A549 (cell line): ENCODE measurements at regions not wholly inside any gene's neighbourhood (a gene's known extent, or its start where the extent isn't known, plus 50 kb on each side); places are given as distances from the start of the nearest gene placed in this dataset.
"Not testable (repeated sequence)": the region's sequence is repeated elsewhere in the genome, so short reads cannot be mapped to it uniquely, and the experiment has no call there.

Experiments
- ATAC-seq, 2 experiments: fragments of 200-7000 bp in 1 of 2; fragments of >200 bp in 1 of 2; cut with Nextera tagmentation in 1 of 2; cut with Tn5 transposase in 1 of 2; 3 replicates each; pipeline versions ENCODE4 v1.8.0 to v1.9.1; 2018 to 2020; ENCODE audit warnings: mild to moderate bottlenecking in 1 of 2, moderate library complexity in 1 of 2
- CTCF ChIA-PET: fragments of 300-600 bp; sonication (Branson Sonifier 250); formaldehyde crosslinking; extraction: SDS; loops from one replicate; lab custom pipeline; 2021; ENCODE audit warnings: antibody characterized with exemption, inconsistent platforms; lab: Yijun Ruan, JAX
- POLR2A ChIA-PET: fragments of 350-600 bp; formaldehyde crosslinking; extraction: SDS; loops from one replicate; lab custom pipeline; 2021; ENCODE audit warnings: antibody characterized with exemption, inconsistent platforms; lab: Yijun Ruan, JAX
- DNase-seq, 2 experiments: peaks; one replicate each; pipeline versions ENCODE4 v3.0.0 to v3.0.0-alpha.2; 2011 to 2016; ENCODE audit warnings: low read depth in 1 of 2, low spot score in 1 of 2
- FAIRE-seq: peaks from 2 replicates; lab custom pipeline; 2011; peaks lifted over from hg19 to GRCh38; lab: Jason Lieb, UNC
- H3K27ac ChIP-seq, 2 experiments: fragments of >200 bp; sonication (Bioruptor Twin); formaldehyde crosslinking; 3 replicates each; pipeline ENCODE4 v1.5.1; 2016 to 2017
- H3K4me1 ChIP-seq: fragments of >200 bp; sonication (Bioruptor Twin); formaldehyde crosslinking; 3 replicates; pipeline ENCODE4 v1.6.1; 2016
- H3K4me2 ChIP-seq: fragments of >200 bp; sonication (Bioruptor Twin); formaldehyde crosslinking; 3 replicates; pipeline ENCODE4 v1.6.1; 2016
- H3K4me3 ChIP-seq: fragments of >200 bp; sonication (Bioruptor Twin); formaldehyde crosslinking; 3 replicates; pipeline ENCODE4 v1.5.1; 2016
- H3K9me3 ChIP-seq: fragments of >200 bp; sonication (Bioruptor Twin); formaldehyde crosslinking; 3 replicates; pipeline ENCODE4 v1.6.1; 2016
- BCL3 ChIP-seq: fragments of >200 bp; sonication (Bioruptor Twin); formaldehyde crosslinking; IDR thresholded peaks from 3 replicates; pipeline ENCODE4 v1.6.1; 2016
- CBX2 ChIP-seq: fragments of 200-600 bp; sonication (generic); IDR thresholded peaks from 2 replicates; pipeline ENCODE4 v1.6.1; 2016; ENCODE audit warnings: low read depth, mild to moderate bottlenecking, borderline replicate concordance
- CEBPB ChIP-seq, 2 experiments: fragments of >200 bp in 1 of 2; sonication (Bioruptor Twin) in 1 of 2; formaldehyde crosslinking in 1 of 2; IDR thresholded peaks; 2 replicates each; pipeline ENCODE4 v1.6.1; 2012 to 2016
- CHD2 ChIP-seq: fragments of 150-350 bp; IDR thresholded peaks from 2 replicates; pipeline ENCODE4 v1.6.1; 2014; ENCODE audit warnings: low read length; ENCODE audit not compliant: partially characterized antibody
- CHD4 ChIP-seq: fragments of 200-600 bp; sonication (generic); IDR thresholded peaks from 2 replicates; pipeline ENCODE4 v1.6.1; 2016; ENCODE audit warnings: antibody characterized with exemption, mild to moderate bottlenecking, borderline replicate concordance
- CTCF ChIP-seq: fragments of >200 bp; sonication (Bioruptor Twin); formaldehyde crosslinking; IDR thresholded peaks from 3 replicates; pipeline ENCODE4 v1.5.1; 2016
- FOSB ChIP-seq: fragments of 250-450 bp; sonication (Bioruptor Pico); IDR thresholded peaks from 2 replicates; pipeline ENCODE4 v1.5.0; 2020; ENCODE audit warnings: mild to moderate bottlenecking, moderate library complexity
- FOXS1 ChIP-seq: fragments of 250-450 bp; sonication (Bioruptor Pico); IDR thresholded peaks from 2 replicates; pipeline ENCODE4 v1.5.0; 2020; ENCODE audit warnings: mild to moderate bottlenecking, moderate library complexity
- JUN ChIP-seq, 2 experiments: fragments of >200 bp; sonication (Bioruptor Twin); formaldehyde crosslinking; IDR thresholded peaks; 2 replicates in 1 of 2; 3 replicates in 1 of 2; pipeline ENCODE4 v1.6.1; 2016 to 2017
- KDM1A ChIP-seq: fragments of 200-600 bp; sonication (generic); IDR thresholded peaks from 2 replicates; pipeline ENCODE4 v1.6.1; 2016; ENCODE audit warnings: low read depth, mild to moderate bottlenecking
- KDM5A ChIP-seq: fragments of 200-600 bp; sonication (generic); IDR thresholded peaks from 2 replicates; pipeline ENCODE4 v1.6.1; 2016; ENCODE audit warnings: antibody characterized with exemption, mild to moderate bottlenecking
- MAX ChIP-seq: IDR thresholded peaks from 2 replicates; pipeline ENCODE4 v1.6.1; 2012
- MAZ ChIP-seq: fragments of 150-350 bp; IDR thresholded peaks from 2 replicates; pipeline ENCODE4 v1.6.1; 2014; ENCODE audit warnings: antibody characterized with exemption, low read depth, low read length, borderline replicate concordance
- MYC ChIP-seq: IDR thresholded peaks from 2 replicates; pipeline ENCODE4 v1.6.1; 2012; ENCODE audit warnings: mild to moderate bottlenecking, inconsistent platforms, low read length, improper control_type of control experiment, borderline replicate concordance
- NPAS2 ChIP-seq: fragments of 250-450 bp; sonication (Bioruptor Pico); IDR thresholded peaks from 2 replicates; pipeline ENCODE4 v1.8.0; 2022; ENCODE audit warnings: mild to moderate bottlenecking, moderate library complexity, borderline replicate concordance
- NR3C1 ChIP-seq: fragments of >200 bp; sonication (Bioruptor Twin); formaldehyde crosslinking; IDR thresholded peaks from 3 replicates; pipeline ENCODE4 v1.6.1; 2017
- PBX3 ChIP-seq: IDR thresholded peaks from 2 replicates; pipeline ENCODE4 v1.6.1; 2012
- RAD21 ChIP-seq, 2 experiments: fragments of >200 bp in 1 of 2; sonication (Bioruptor Twin) in 1 of 2; formaldehyde crosslinking in 1 of 2; IDR thresholded peaks in 1 of 2; conservative IDR thresholded peaks in 1 of 2; 2 replicates in 1 of 2; 3 replicates in 1 of 2; pipeline ENCODE4 v1.6.1; 2012 to 2018; ENCODE audit warnings: inconsistent platforms in 1 of 2
- RARB ChIP-seq: fragments of 250-450 bp; sonication (Bioruptor Pico); IDR thresholded peaks from 2 replicates; pipeline ENCODE4 v1.8.0; 2021; ENCODE audit warnings: mild to moderate bottlenecking, moderate library complexity
- SREBF2 ChIP-seq: fragments of 450-650 bp; IDR thresholded peaks from 2 replicates; pipeline ENCODE4 v1.6.1; 2014; ENCODE audit warnings: mild to moderate bottlenecking, moderate library complexity
- TFCP2L1 ChIP-seq: fragments of 250-450 bp; sonication (Bioruptor Pico); IDR thresholded peaks from 2 replicates; pipeline ENCODE4 v1.5.0; 2021; ENCODE audit warnings: mild to moderate bottlenecking
- WGBS: methylation state at CpG from one replicate; pipeline ENCODE4 v1.1.6; 2017; ENCODE audit errors: missing lambda C conversion rate; 5-methylcytosine and 5-hydroxymethylcytosine counted together

GRCh38 chr10:63841761-63842160, 320.6 kb downstream of the REEP3 start:
- no peak overlapping the region for H3K4me2 ChIP-seq
- ChIA-PET POLR2A (no interaction called here), CTCF (no interaction called here)
- no peak for DNase-seq
- H3K4me1 ChIP-seq: no peaks in the 10 kb centered on the region
- H3K9me3 ChIP-seq: no peaks in the 10 kb centered on the region
- no peak overlapping the region for H3K27ac ChIP-seq
- no peak overlapping the region for H3K4me3 ChIP-seq
- 19% methylated on average over 5 of the region's 5 CpGs for WGBS
- no peak for TF ChIP-seq MAX
- no peak for TF ChIP-seq KDM5A
- TF ChIP-seq FOSB (CRISPR knock-in tag): no peak
- TF ChIP-seq CHD2: no peak
- TF ChIP-seq RAD21 (conservative IDR thresholded peaks at IDR 0.05 in 1 of 2, IDR thresholded peaks at IDR 0.05 in 1 of 2): no peak
- no peak for TF ChIP-seq NPAS2
- TF ChIP-seq PBX3: no peak
- TF ChIP-seq CHD4: no peak
- no peak for TF ChIP-seq BCL3
- no peak for TF ChIP-seq KDM1A
- no peak for TF ChIP-seq CEBPB (IDR thresholded peaks at IDR 0.05)
- no peak for TF ChIP-seq SREBF2
- no peak for TF ChIP-seq FOXS1 (CRISPR knock-in tag)
- FAIRE-seq: no peak
- ATAC-seq: no peak

GRCh38 chr10:63843107-63843506, 321.9 kb downstream of the REEP3 start:
- no peaks in the 10 kb centered on the region for H3K9me3 ChIP-seq
- H3K27ac ChIP-seq: no peak overlapping the region
- WGBS: 0% methylated on average over 2 of the region's 2 CpGs
- no peak overlapping the region for H3K4me3 ChIP-seq
- FAIRE-seq (no peak), ATAC-seq (no peak), DNase-seq (no peak)
- ChIA-PET POLR2A (no interaction called here), CTCF (interaction anchor here (0.6 kb wide), 1 partner anchor 30 kb away, joined by 3 read pairs; no protein-coding TSS in a partner anchor)
- H3K4me1 ChIP-seq: no peaks in the 10 kb centered on the region
- H3K4me2 ChIP-seq: no peak overlapping the region
- TF ChIP-seq TFCP2L1 (CRISPR knock-in tag) (no peak), CEBPB (IDR thresholded peaks at IDR 0.05) (no peak), FOSB (CRISPR knock-in tag) (no peak), JUN (IDR thresholded peaks at IDR 0.05) (no peak), MAZ (no peak), SREBF2 (no peak), RARB (CRISPR knock-in tag) (no peak), RAD21 (conservative IDR thresholded peaks at IDR 0.05 in 1 of 2, IDR thresholded peaks at IDR 0.05 in 1 of 2) (no peak)
- TF ChIP-seq, all 56 proteins: peak for 0

GRCh38 chr10:63848871-63849270, 327.7 kb downstream of the REEP3 start:
- POLR2A ChIA-PET, H3K9me3 ChIP-seq, FAIRE-seq, H3K4me1 ChIP-seq, H3K4me3 ChIP-seq, H3K27ac ChIP-seq, ATAC-seq, DNase-seq, H3K4me2 ChIP-seq: not testable (repeated sequence)
- 29% methylated on average over 3 of the region's 3 CpGs for WGBS
- CTCF ChIA-PET: interaction anchor here (0.6 to 1.4 kb wide), 2 partner anchors 18 to 667 kb away, joined by 3 read pairs; no protein-coding TSS in a partner anchor

- no peak for TF ChIP-seq NR3C1
- TF ChIP-seq CTCF: no peak
- no peak for TF ChIP-seq CBX2
- no peak for TF ChIP-seq MYC
- TF ChIP-seq SREBF2: no peak
- CTCF ChIA-PET: no interaction called here
- ATAC-seq (no peak), FAIRE-seq (no peak), DNase-seq (no peak)
- Histone ChIP-seq H3K4me3 (no peak overlapping the region), H3K27ac (no peak overlapping the region), H3K4me1 (no peaks in the 10 kb centered on the region; the same call in 2 of the 3 replicates), H3K4me2 (no peak overlapping the region), H3K9me3 (no peaks in the 10 kb centered on the region)
- POLR2A ChIA-PET: no interaction called here
- 35% methylated on average over 1 of the region's 1 CpG for WGBS
Measured at GRCh38 chr10:63862860-63863259, 341.7 kb downstream of the REEP3 start.
